ENCODE measurements at regions not wholly inside any gene's neighbourhood (a gene's known extent, or its start where the extent isn't known, plus 50 kb on each side); places are given as distances from the start of the nearest gene placed in this dataset.

DNA sequence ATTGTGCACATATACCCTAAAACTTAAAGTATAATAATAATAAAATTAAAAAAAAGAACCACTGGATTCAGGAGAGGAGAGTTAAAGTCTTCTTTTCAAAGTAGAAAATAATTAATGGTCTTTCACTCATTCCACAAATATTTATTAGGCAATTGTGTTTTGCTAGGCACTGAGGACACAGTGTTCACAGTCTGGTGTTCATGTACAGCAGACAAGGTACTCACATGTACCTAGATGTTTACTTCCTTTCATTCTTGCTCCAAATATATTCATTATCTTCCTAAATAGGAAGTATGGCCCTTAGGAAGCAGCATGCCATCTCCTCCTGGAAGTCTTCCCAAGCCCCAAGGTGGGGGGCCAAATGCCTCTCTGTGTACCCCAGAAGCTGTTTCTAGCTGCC lies 265.0 kb downstream of the NPHP4 start:
- TF ChIP-seq, protein P1, sequence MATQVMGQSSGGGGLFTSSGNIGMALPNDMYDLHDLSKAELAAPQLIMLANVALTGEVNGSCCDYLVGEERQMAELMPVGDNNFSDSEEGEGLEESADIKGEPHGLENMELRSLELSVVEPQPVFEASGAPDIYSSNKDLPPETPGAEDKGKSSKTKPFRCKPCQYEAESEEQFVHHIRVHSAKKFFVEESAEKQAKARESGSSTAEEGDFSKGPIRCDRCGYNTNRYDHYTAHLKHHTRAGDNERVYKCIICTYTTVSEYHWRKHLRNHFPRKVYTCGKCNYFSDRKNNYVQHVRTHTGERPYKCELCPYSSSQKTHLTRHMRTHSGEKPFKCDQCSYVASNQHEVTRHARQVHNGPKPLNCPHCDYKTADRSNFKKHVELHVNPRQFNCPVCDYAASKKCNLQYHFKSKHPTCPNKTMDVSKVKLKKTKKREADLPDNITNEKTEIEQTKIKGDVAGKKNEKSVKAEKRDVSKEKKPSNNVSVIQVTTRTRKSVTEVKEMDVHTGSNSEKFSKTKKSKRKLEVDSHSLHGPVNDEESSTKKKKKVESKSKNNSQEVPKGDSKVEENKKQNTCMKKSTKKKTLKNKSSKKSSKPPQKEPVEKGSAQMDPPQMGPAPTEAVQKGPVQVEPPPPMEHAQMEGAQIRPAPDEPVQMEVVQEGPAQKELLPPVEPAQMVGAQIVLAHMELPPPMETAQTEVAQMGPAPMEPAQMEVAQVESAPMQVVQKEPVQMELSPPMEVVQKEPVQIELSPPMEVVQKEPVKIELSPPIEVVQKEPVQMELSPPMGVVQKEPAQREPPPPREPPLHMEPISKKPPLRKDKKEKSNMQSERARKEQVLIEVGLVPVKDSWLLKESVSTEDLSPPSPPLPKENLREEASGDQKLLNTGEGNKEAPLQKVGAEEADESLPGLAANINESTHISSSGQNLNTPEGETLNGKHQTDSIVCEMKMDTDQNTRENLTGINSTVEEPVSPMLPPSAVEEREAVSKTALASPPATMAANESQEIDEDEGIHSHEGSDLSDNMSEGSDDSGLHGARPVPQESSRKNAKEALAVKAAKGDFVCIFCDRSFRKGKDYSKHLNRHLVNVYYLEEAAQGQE (IDR thresholded peaks at IDR 0.05; ENCODE audit: insufficient read depth in 1 of 2, low read depth in 2 of 2, low read length in 2 of 2): no peak
- no peak for TF ChIP-seq POLR2AphosphoS5 (IDR thresholded peaks at IDR 0.05; ENCODE audit: low read depth, low read length)
- no peak for TF ChIP-seq TAF1 (IDR thresholded peaks at IDR 0.05; ENCODE audit: borderline replicate concordance, insufficient read depth, low read length)

Data from PFSK-1 (cell line).